ENCODE measurements at regions not wholly inside any gene's neighbourhood (a gene's known extent, or its start where the extent isn't known, plus 50 kb on each side); places are given as distances from the start of the nearest gene placed in this dataset.

GRCh38 chr18:8458546-8459215 lies 150.6 kb upstream of the RAB12 start:
- FAIRE-seq (no peak), DNase-seq (ENCODE audit: extremely low spot score, insufficient read length, low read depth) (no peak)

- FAIRE-seq (no peak), DNase-seq (ENCODE audit: extremely low spot score, insufficient read length, low read depth) (no peak)
These were observed 148.5 kb upstream of the RAB12 start for GRCh38 chr18:8460748-8461147.

- DNase-seq (ENCODE audit: extremely low spot score, insufficient read length, low read depth) (no peak), FAIRE-seq (no peak)
These were observed 147.7 kb upstream of the RAB12 start for GRCh38 chr18:8461544-8461943.

GRCh38 chr18:8462651-8463185 lies 146.5 kb upstream of the RAB12 start:
- DNase-seq (ENCODE audit: extremely low spot score, insufficient read length, low read depth) (no peak), FAIRE-seq (no peak)

GRCh38 chr18:8463791-8464190 lies 145.4 kb upstream of the RAB12 start:
- FAIRE-seq, result no peak
- no peak for DNase-seq (ENCODE audit: extremely low spot score, insufficient read length, low read depth)

GRCh38 chr18:8468191-8468590 lies 141.0 kb upstream of the RAB12 start:
- no peak for FAIRE-seq
- DNase-seq (ENCODE audit: extremely low spot score, insufficient read length, low read depth), result no peak

- FAIRE-seq (no peak), DNase-seq (ENCODE audit: extremely low spot score, insufficient read length, low read depth) (no peak)
These were observed 140.3 kb upstream of the RAB12 start for GRCh38 chr18:8468921-8469335.

GRCh38 chr18:8469544-8470130 lies 139.6 kb upstream of the RAB12 start:
- DNase-seq (ENCODE audit: extremely low spot score, insufficient read length, low read depth), result no peak
- no peak for FAIRE-seq

GRCh38 chr18:8471372-8471771 lies 137.9 kb upstream of the RAB12 start:
- DNase-seq (ENCODE audit: extremely low spot score, insufficient read length, low read depth), result no peak
- FAIRE-seq, result no peak

- DNase-seq (ENCODE audit: extremely low spot score, insufficient read length, low read depth), result no peak
- FAIRE-seq, result no peak
These were observed 134.6 kb upstream of the RAB12 start for GRCh38 chr18:8474661-8475060.

GRCh38 chr18:8477615-8478014 lies 131.6 kb upstream of the RAB12 start:
- FAIRE-seq (no peak), DNase-seq (ENCODE audit: extremely low spot score, insufficient read length, low read depth) (no peak)

- peak; percentile 85 for FAIRE-seq
- peak; percentile 48 for DNase-seq (ENCODE audit: extremely low spot score, insufficient read length, low read depth)
These were observed 130.9 kb upstream of the RAB12 start for GRCh38 chr18:8478166-8478967.

GRCh38 chr18:8478968-8479370 lies 130.3 kb upstream of the RAB12 start:
- DNase-seq (ENCODE audit: extremely low spot score, insufficient read length, low read depth), result no peak
- FAIRE-seq, result no peak

- FAIRE-seq, result no peak
- no peak for DNase-seq (ENCODE audit: extremely low spot score, insufficient read length, low read depth)
These were observed 129.4 kb upstream of the RAB12 start for GRCh38 chr18:8479789-8480188.

- no peak for FAIRE-seq
- DNase-seq (ENCODE audit: extremely low spot score, insufficient read length, low read depth), result no peak
These were observed 128.5 kb upstream of the RAB12 start for GRCh38 chr18:8480506-8481328.

- DNase-seq (ENCODE audit: extremely low spot score, insufficient read length, low read depth) (no peak), FAIRE-seq (no peak)
These were observed 124.3 kb upstream of the RAB12 start for GRCh38 chr18:8484951-8485350.

GRCh38 chr18:8489761-8490160 lies 119.5 kb upstream of the RAB12 start:
- no peak for FAIRE-seq
- no peak for DNase-seq (ENCODE audit: extremely low spot score, insufficient read length, low read depth)

GRCh38 chr18:8491516-8491915 lies 117.7 kb upstream of the RAB12 start:
- FAIRE-seq, result no peak
- DNase-seq (ENCODE audit: extremely low spot score, insufficient read length, low read depth), result no peak

- FAIRE-seq, result no peak
- DNase-seq (ENCODE audit: extremely low spot score, insufficient read length, low read depth), result no peak
These were observed 116.1 kb upstream of the RAB12 start for GRCh38 chr18:8493141-8493540.

GRCh38 chr18:8496186-8496585 lies 113.1 kb upstream of the RAB12 start:
- DNase-seq (ENCODE audit: extremely low spot score, insufficient read length, low read depth) (no peak), FAIRE-seq (no peak)

All from GM18507 (cell line).